ENCODE measurements at regions not wholly inside any gene's neighbourhood (a gene's known extent, or its start where the extent isn't known, plus 50 kb on each side); places are given as distances from the start of the nearest gene placed in this dataset.
"Not testable (repeated sequence)": the region's sequence is repeated elsewhere in the genome, so short reads cannot be mapped to it uniquely, and the experiment has no call there.

GRCh38 chr5:14054111-14054854, 88.9 kb upstream of the TRIO start:
- DNase-seq = no peak

- no peak for DNase-seq
Observed at GRCh38 chr5:14050821-14051220, 92.3 kb upstream of the TRIO start.

GRCh38 chr5:14048434-14048833, 94.7 kb upstream of the TRIO start:
- DNase-seq = no peak

- no peak for DNase-seq
Observed at GRCh38 chr5:14041528-14042192, 97.2 kb upstream of the DNAH5 start.

GRCh38 chr5:14040542-14040941, 96.1 kb upstream of the DNAH5 start:
- no peak for DNase-seq

- no peak for DNase-seq
Observed at GRCh38 chr5:14039576-14039975, 95.1 kb upstream of the DNAH5 start.

- no peak for DNase-seq
Observed at GRCh38 chr5:14039063-14039462, 94.6 kb upstream of the DNAH5 start.

GRCh38 chr5:14038341-14038959, 94.0 kb upstream of the DNAH5 start:
- DNase-seq = no peak

- no peak for DNase-seq
Observed at GRCh38 chr5:14036947-14037346, 92.5 kb upstream of the DNAH5 start.

- no peak for DNase-seq
Observed at GRCh38 chr5:14036514-14036913, 92.0 kb upstream of the DNAH5 start.

- peak; percentile 50 for DNase-seq
Observed at GRCh38 chr5:14035859-14036503, 91.5 kb upstream of the DNAH5 start.

GRCh38 chr5:14034963-14035362, 90.5 kb upstream of the DNAH5 start:
- no peak for DNase-seq

- DNase-seq = no peak
Observed at GRCh38 chr5:14032918-14033317, 88.4 kb upstream of the DNAH5 start.

GRCh38 chr5:14028938-14029584, 84.6 kb upstream of the DNAH5 start:
- DNase-seq = no peak

- DNase-seq = no peak
Observed at GRCh38 chr5:14028188-14028587, 83.7 kb upstream of the DNAH5 start.

GRCh38 chr5:14025569-14026286, 81.2 kb upstream of the DNAH5 start:
- DNase-seq = no peak

GRCh38 chr5:14022971-14023370, 78.5 kb upstream of the DNAH5 start:
- DNase-seq = no peak

- not testable (repeated sequence) for DNase-seq
Observed at GRCh38 chr5:14020944-14021343, 76.5 kb upstream of the DNAH5 start.

GRCh38 chr5:14019768-14020290, 75.3 kb upstream of the DNAH5 start:
- DNase-seq = no peak

- no peak for DNase-seq
Observed at GRCh38 chr5:14017904-14018303, 73.4 kb upstream of the DNAH5 start.

GRCh38 chr5:14016549-14016948, 72.1 kb upstream of the DNAH5 start:
- DNase-seq = peak; percentile 13

Measured in DMS 273 treated with DMSO at 0.1 percent for 48 hours (cell line).